Epithelial cell of proximal tubule (primary cell): ENCODE measurements at regions not wholly inside any gene's neighbourhood (a gene's known extent, or its start where the extent isn't known, plus 50 kb on each side); places are given as distances from the start of the nearest gene placed in this dataset.

Experiments
- DNase-seq: peaks from one replicate; pipeline ENCODE4 v3.0.0-alpha.2; 2011; ENCODE audit warnings: low read depth
- H3K4me3 ChIP-seq: 2 replicates; pipeline ENCODE4 v1.5.1; 2011; ENCODE audit warnings: low read depth, mild to moderate bottlenecking, low read length
- TF ChIP-seq, protein P1 (sequence below): conservative IDR thresholded peaks from 2 replicates; pipeline ENCODE4 v1.5.1; 2012; ENCODE audit warnings: low read depth, mild to moderate bottlenecking, low read length

GRCh38 chr6:147789430-147789947 lies 281.0 kb downstream of the SAMD5 start:
- no peak overlapping the region for H3K4me3 ChIP-seq
- TF ChIP-seq, protein P1, sequence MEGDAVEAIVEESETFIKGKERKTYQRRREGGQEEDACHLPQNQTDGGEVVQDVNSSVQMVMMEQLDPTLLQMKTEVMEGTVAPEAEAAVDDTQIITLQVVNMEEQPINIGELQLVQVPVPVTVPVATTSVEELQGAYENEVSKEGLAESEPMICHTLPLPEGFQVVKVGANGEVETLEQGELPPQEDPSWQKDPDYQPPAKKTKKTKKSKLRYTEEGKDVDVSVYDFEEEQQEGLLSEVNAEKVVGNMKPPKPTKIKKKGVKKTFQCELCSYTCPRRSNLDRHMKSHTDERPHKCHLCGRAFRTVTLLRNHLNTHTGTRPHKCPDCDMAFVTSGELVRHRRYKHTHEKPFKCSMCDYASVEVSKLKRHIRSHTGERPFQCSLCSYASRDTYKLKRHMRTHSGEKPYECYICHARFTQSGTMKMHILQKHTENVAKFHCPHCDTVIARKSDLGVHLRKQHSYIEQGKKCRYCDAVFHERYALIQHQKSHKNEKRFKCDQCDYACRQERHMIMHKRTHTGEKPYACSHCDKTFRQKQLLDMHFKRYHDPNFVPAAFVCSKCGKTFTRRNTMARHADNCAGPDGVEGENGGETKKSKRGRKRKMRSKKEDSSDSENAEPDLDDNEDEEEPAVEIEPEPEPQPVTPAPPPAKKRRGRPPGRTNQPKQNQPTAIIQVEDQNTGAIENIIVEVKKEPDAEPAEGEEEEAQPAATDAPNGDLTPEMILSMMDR = no peak
- no peak for DNase-seq

DNA sequence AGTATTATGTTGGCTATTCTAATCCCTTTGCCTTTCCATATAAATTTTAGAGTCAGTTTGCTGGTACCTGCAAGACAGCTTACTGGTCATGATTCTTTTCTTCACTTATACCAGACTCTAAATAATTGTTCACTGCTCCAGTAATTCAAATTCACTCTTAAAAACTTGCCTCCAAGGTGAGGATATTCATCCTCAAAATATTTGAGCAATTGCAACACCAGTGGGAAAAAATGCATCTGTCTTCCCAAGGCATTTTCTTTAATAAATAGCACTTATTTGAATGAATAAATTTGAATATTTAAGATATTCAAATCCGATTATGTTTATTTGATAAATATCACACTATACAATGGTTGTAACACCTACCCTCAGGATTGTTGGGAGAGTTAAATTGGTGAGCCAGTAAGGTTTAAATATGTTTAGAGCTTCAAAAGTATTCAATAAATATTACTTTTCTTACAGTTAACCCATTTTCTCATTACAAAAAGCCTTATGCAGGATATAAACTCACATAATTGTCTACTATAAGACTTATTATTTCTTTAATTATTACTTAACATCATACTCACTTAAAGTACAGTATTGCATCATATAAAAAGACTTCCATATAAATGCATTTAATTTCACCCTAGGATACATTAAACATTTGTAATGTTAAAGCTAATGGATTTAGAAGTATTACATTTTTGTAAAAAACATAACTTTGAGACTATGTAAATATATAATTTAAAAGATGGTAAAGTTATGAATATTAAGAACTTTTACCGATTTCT lies 285.6 kb downstream of the SAMD5 start:
- no peak overlapping the region for H3K4me3 ChIP-seq
- TF ChIP-seq, protein P1 = no peak
- no peak for DNase-seq

DNA sequence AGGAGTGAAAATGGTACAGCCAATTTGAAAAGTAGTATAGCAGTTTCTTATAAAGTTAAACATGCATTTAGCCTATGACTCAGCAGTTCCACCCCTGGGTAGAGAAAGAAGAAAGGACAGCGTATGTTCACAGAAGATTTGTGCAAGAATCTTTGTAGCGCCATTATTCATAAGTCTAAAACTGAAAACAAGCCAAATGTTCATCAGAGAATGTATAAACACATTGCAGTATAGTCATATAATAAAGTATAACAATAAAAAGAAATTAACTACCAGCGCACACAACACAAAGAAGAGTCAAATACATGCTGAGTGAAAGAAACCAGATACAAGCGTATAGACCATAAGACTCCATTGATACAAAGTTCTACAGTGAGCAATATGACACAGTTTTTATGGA lies 294.0 kb downstream of the SAMD5 start:
- no peak for DNase-seq
- H3K4me3 ChIP-seq = no peak overlapping the region
- TF ChIP-seq, protein P1 = no peak

DNA sequence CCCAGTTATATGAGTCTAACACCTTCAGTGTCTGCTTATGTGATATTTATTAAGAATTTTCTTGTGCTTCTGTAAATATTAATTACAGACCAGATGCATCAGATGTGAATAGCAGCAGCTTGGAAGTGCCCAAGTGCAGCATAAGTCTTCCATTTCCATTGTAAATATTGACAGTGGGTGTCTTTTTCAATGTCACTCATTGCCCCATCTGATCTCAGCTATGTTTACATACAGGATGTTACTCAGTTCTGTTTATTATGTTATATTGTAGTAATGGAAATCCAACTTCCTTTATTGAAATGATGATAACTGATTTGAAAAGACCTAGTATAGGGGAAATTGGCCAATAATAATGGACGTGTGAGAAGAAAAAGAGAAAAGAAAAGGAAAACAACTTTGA lies 296.7 kb downstream of the SAMD5 start:
- H3K4me3 ChIP-seq = no peak overlapping the region
- DNase-seq = no peak
- TF ChIP-seq, protein P1 = no peak

DNA sequence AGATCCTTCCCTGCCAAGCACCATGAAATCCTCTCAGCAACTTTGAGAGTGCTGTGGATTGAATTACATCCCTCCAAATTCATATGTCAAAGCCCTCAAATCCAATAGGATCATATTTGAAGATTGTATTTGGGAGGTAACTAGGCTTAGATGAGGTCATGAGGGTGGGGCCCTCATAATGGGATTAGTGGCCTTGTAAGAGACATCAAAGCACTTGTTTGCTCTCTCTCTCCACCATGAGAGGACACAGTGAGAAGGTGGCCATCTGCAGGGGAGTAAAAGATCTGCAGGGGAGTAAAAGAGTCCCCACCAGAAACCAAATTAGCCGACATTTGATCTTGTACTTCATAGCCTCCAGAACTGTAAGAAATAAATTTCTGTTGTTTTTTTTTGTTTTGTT lies 298.2 kb downstream of the SAMD5 start:
- no peak overlapping the region for H3K4me3 ChIP-seq
- DNase-seq = no peak
- TF ChIP-seq, protein P1 = no peak

GRCh38 chr6:147808640-147809039 lies 300.1 kb downstream of the SAMD5 start:
- no peak overlapping the region for H3K4me3 ChIP-seq
- DNase-seq = no peak
- TF ChIP-seq, protein P1 = no peak
